ENCODE measurements at regions not wholly inside any gene's neighbourhood (a gene's known extent, or its start where the extent isn't known, plus 50 kb on each side); places are given as distances from the start of the nearest gene placed in this dataset.

DNA sequence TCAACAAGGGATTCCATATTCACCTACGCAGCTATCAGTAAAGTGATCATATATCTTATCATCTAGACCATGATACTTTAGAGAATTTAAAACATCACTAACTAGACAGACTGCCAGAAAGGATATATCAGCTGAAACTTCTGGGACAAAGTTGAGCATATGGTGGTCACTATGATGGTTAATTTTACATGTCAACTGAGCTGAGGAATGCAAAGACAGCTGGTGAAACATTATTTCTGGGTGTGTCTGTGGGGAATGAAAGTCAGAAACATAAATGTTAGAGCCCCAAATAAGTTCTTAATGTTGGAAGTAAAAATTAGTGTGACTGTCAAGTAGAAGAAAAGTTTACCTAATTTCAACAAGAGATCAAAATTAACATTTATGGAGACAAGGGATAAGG is 440.0 kb upstream of the IRAK1BP1 start:
- CTCF ChIA-PET, result no interaction called here
- TF ChIP-seq, protein P1, sequence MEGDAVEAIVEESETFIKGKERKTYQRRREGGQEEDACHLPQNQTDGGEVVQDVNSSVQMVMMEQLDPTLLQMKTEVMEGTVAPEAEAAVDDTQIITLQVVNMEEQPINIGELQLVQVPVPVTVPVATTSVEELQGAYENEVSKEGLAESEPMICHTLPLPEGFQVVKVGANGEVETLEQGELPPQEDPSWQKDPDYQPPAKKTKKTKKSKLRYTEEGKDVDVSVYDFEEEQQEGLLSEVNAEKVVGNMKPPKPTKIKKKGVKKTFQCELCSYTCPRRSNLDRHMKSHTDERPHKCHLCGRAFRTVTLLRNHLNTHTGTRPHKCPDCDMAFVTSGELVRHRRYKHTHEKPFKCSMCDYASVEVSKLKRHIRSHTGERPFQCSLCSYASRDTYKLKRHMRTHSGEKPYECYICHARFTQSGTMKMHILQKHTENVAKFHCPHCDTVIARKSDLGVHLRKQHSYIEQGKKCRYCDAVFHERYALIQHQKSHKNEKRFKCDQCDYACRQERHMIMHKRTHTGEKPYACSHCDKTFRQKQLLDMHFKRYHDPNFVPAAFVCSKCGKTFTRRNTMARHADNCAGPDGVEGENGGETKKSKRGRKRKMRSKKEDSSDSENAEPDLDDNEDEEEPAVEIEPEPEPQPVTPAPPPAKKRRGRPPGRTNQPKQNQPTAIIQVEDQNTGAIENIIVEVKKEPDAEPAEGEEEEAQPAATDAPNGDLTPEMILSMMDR (IDR thresholded peaks at IDR 0.05; ENCODE audit: control extremely low read depth, extremely low read depth, low read depth, missing control alignments), result no peak
- DNase-seq (ENCODE audit: extremely low spot score), result no peak
- POLR2A ChIA-PET, result no interaction called here

DNA sequence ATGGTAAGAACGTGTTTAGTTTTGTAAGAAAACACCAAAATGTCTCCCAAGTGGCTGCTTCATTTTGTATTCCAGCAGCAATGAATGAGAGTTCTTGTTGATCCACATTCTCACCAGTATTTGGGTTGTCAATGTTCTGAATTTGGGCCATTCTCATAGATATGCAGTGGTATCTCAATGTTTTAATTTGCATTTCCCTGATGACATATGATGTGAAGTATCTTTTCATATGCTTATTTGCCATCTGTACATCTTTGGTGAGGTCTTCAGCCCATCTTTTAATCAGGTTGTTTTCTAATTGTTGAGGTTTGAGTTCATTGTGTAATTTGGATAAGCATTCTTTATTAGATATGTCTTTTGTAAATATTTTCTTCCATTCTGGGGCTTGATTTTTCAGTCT is 436.8 kb upstream of the IRAK1BP1 start:
- no peak for DNase-seq (ENCODE audit: extremely low spot score)
- TF ChIP-seq, protein P1 (IDR thresholded peaks at IDR 0.05; ENCODE audit: control extremely low read depth, extremely low read depth, low read depth, missing control alignments), result no peak
- ChIA-PET CTCF (no interaction called here), POLR2A (no interaction called here)

DNA sequence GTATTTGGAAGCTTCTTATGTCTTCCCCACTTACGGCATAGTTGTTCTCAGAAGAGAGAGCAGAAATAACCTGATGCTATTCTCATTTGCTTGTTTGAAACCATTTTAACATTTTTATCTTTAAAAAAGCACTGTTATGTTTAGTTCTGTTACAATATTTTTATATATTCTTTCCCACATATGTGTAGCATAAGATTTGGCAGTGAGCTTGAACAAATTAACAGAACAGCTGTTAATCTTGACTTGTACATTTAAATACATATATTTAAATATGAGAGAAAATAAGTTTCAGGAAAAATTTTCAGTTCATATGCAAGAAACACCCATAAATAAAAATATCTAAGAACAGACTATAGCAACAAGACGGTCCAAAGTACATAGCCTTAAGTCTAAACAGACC is 431.7 kb upstream of the IRAK1BP1 start:
- TF ChIP-seq, protein P1 (IDR thresholded peaks at IDR 0.05; ENCODE audit: control extremely low read depth, extremely low read depth, low read depth, missing control alignments), result no peak

DNA sequence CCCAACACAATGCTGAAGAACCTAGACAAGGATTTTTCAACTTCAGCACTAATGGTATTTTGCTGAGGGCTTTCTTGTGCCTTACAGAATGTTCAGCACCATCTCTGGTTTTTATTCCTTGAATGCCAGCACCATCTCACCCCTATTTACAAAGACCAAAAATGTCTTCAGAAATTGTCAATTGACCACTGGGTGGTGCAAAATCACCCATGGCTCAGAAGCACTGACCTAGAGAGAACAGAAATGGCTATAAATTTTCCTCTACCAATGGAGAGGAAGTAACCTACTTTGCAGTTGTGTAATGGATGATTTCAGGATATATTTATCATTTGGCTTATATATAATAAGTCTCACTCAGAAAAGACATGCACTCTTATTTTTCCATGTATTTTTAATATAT is 431.0 kb upstream of the IRAK1BP1 start:
- ChIA-PET CTCF (no interaction called here), POLR2A (no interaction called here)
- DNase-seq (ENCODE audit: extremely low spot score), result no peak
- TF ChIP-seq, protein P1 (IDR thresholded peaks at IDR 0.05; ENCODE audit: control extremely low read depth, extremely low read depth, low read depth, missing control alignments), result no peak

More for the DNA sequence above, 431.7 kb upstream of the IRAK1BP1 start:
- no peak for DNase-seq (ENCODE audit: extremely low spot score)
- ChIA-PET CTCF (no interaction called here), POLR2A (no interaction called here)

DNA sequence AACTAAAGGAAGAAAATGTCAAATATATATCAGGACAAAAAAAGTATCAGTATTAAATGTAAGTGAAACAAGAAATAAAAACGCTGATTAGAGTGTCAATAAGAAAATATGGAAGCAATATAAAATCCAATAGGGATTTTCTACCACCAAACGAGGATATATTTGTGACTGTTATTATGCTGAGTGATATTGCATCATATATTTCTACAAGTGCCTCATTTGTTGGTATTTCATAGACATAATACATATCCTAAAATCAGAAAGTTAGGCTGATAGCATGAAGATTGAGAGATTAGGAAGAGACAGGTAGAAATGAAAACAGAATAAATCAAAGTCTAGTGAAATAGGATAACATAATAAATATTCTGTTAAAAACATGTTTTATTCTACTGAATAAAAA is 429.2 kb upstream of the IRAK1BP1 start:
- DNase-seq (ENCODE audit: extremely low spot score), result no peak
- TF ChIP-seq, protein P1 (IDR thresholded peaks at IDR 0.05; ENCODE audit: control extremely low read depth, extremely low read depth, low read depth, missing control alignments), result no peak
- ChIA-PET POLR2A (no interaction called here), CTCF (no interaction called here)

DNA sequence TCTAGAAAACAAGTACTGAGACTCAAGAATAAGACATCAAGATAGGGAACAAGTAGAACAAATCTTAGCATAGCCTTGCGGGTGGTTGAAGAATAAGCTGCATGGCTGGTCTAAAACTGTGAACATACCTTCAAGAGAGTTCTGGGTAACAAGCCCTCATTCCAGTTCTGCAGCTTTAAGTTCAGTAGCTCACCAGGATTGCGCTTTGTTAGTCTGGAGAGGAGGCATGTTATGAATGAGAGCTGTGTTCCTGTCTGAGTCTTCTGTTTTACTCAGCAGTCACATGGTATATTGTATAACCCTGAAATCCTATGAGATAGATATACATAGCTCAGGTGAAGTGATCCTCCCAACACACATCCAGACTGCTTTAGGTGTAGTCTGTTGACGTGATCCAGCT is 406.6 kb upstream of the IRAK1BP1 start:
- TF ChIP-seq, protein P1 (IDR thresholded peaks at IDR 0.05; ENCODE audit: control extremely low read depth, extremely low read depth, low read depth, missing control alignments), result no peak
- POLR2A ChIA-PET, result no interaction called here
- no peak for DNase-seq (ENCODE audit: extremely low spot score)
- CTCF ChIA-PET, result no interaction called here

DNA sequence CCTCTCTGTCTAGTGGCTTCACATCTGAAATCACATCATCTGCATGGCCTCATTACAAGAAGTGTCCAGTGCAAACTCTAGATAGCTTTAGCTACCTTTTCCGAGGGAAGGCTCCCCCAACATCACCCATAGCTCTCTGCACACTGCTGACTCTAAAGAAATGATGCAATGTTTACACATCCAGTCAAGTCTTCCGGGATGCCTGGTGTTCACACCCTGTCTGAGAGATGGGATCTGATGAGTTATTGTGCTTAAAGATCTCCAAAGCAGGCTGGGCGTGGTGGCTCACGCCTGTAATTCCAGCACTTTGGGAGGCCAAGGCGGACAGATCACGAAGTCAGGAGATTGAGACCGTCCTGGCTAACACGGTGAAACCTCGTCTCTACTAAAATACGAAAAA is 404.6 kb upstream of the IRAK1BP1 start:
- DNase-seq (ENCODE audit: extremely low spot score), result no peak
- ChIA-PET CTCF (interaction anchor here (1.0 kb wide), 1 partner anchor 28 kb away, joined by 3 read pairs; no protein-coding TSS in a partner anchor), POLR2A (no interaction called here)
- TF ChIP-seq, protein P1 (IDR thresholded peaks at IDR 0.05; ENCODE audit: control extremely low read depth, extremely low read depth, low read depth, missing control alignments), result no peak
